Epidermal melanocyte (primary cell): ENCODE measurements at regions not wholly inside any gene's neighbourhood (a gene's known extent, or its start where the extent isn't known, plus 50 kb on each side); places are given as distances from the start of the nearest gene placed in this dataset.
"Not testable (repeated sequence)": the region's sequence is repeated elsewhere in the genome, so short reads cannot be mapped to it uniquely, and the experiment has no call there.

Experiments used
- DNase-seq: peaks from one replicate; pipeline ENCODE4 v3.0.0; 2011; ENCODE audit warnings: low spot score; ENCODE audit not compliant: insufficient read length

GRCh38 chrX:38939067-38939466 lies 137.8 kb downstream of the MID1IP1 start:
- DNase-seq, result no peak

GRCh38 chrX:38940547-38940946 lies 139.3 kb downstream of the MID1IP1 start:
- no peak for DNase-seq

GRCh38 chrX:38941675-38942074 lies 140.4 kb downstream of the MID1IP1 start:
- DNase-seq, result no peak

GRCh38 chrX:38943120-38943519 lies 141.9 kb downstream of the MID1IP1 start:
- no peak for DNase-seq

- DNase-seq, result no peak
Measured at GRCh38 chrX:38948046-38948445, 146.8 kb downstream of the MID1IP1 start.

GRCh38 chrX:38954520-38954919 lies 153.3 kb downstream of the MID1IP1 start:
- DNase-seq, result no peak

- DNase-seq, result no peak
Measured at GRCh38 chrX:38959736-38960135, 158.5 kb downstream of the MID1IP1 start.

- DNase-seq, result no peak
Measured at GRCh38 chrX:38960137-38960536, 158.9 kb downstream of the MID1IP1 start.

- DNase-seq, result no peak
Measured at GRCh38 chrX:38961936-38962335, 160.7 kb downstream of the MID1IP1 start.

GRCh38 chrX:38963244-38963643 lies 162.0 kb downstream of the MID1IP1 start:
- DNase-seq, result not testable (repeated sequence)

- no peak for DNase-seq
Measured at GRCh38 chrX:38965888-38966287, 164.6 kb downstream of the MID1IP1 start.

- DNase-seq, result no peak
Measured at GRCh38 chrX:38968344-38969216, 167.3 kb downstream of the MID1IP1 start.

- no peak for DNase-seq
Measured at GRCh38 chrX:38970074-38970473, 168.8 kb downstream of the MID1IP1 start.

GRCh38 chrX:38970845-38971244 lies 169.6 kb downstream of the MID1IP1 start:
- DNase-seq, result no peak

GRCh38 chrX:38973322-38973721 lies 172.1 kb downstream of the MID1IP1 start:
- no peak for DNase-seq

GRCh38 chrX:38974542-38974941 lies 173.3 kb downstream of the MID1IP1 start:
- no peak for DNase-seq

- DNase-seq, result no peak
Measured at GRCh38 chrX:38975368-38975942, 174.2 kb downstream of the MID1IP1 start.

- no peak for DNase-seq
Measured at GRCh38 chrX:38982370-38982769, 181.1 kb downstream of the MID1IP1 start.

GRCh38 chrX:38982843-38983242 lies 181.6 kb downstream of the MID1IP1 start:
- no peak for DNase-seq

- no peak for DNase-seq
Measured at GRCh38 chrX:38985375-38985774, 184.1 kb downstream of the MID1IP1 start.

- no peak for DNase-seq
Measured at GRCh38 chrX:38985945-38986344, 184.7 kb downstream of the MID1IP1 start.

GRCh38 chrX:38986586-38986985 lies 185.3 kb downstream of the MID1IP1 start:
- DNase-seq, result no peak

GRCh38 chrX:38987198-38987651 lies 186.0 kb downstream of the MID1IP1 start:
- no peak for DNase-seq
